HepG2 (cell line): ENCODE measurements at regions not wholly inside any gene's neighbourhood (a gene's known extent, or its start where the extent isn't known, plus 50 kb on each side); places are given as distances from the start of the nearest gene placed in this dataset.

ENCODE experiments used
- ATAC-seq: fragments of 200-7000 bp; cut with Tn5 transposase; 3 replicates; pipeline ENCODE4 v1.9.1; 2020; ENCODE audit warnings: mild to moderate bottlenecking, moderate library complexity
- BruUV-seq: library from RNA; stranded (reverse); fragments of 400-500 nt; replicated peaks from 2 replicates; lab custom pipeline; 2021; lab: Mats Ljungman, UMichigan
- CTCF ChIA-PET: fragments of 300-600 bp; formaldehyde crosslinking; extraction: SDS; loops from one replicate; lab custom pipeline; 2021; ENCODE audit warnings: low total read pairs, inconsistent platforms, low intra/inter-chr PET ratio; lab: Yijun Ruan, JAX
- POLR2A ChIA-PET: fragments of 350-600 bp; sonication (Branson Sonifier 250); formaldehyde crosslinking; loops from one replicate; lab custom pipeline; 2020; ENCODE audit warnings: antibody characterized with exemption, inconsistent platforms; lab: Yijun Ruan, JAX
- DNase-seq: peaks from one replicate; pipeline ENCODE4 v3.0.0-alpha.2; 2015; ENCODE audit warnings: low spot score
- FAIRE-seq: peaks from 3 replicates; lab custom pipeline; 2011; peaks lifted over from hg19 to GRCh38; lab: Jason Lieb, UNC
- H2AFZ ChIP-seq: one replicate; pipeline ENCODE4 v1.6.1; 2011; ENCODE audit warnings: low read length, inconsistent platforms
- H3K27ac ChIP-seq: fragments of 300-600 bp; 3 replicates; pipeline ENCODE4 v1.8.0; 2011; ENCODE audit warnings: mixed run types, mild to moderate bottlenecking, mixed read lengths, low read length, inconsistent platforms; ENCODE audit not compliant: insufficient read depth; ENCODE audit errors: extremely low read length
- H3K27me3 ChIP-seq, 2 experiments: fragments of 200-600 bp in 1 of 2; 2 replicates in 1 of 2; 3 replicates in 1 of 2; pipeline versions ENCODE4 v1.6.0 to v1.8.0; 2011; ENCODE audit warnings: low read length in 2 of 2, mild to moderate bottlenecking in 2 of 2, moderate library complexity in 2 of 2, inconsistent platforms in 1 of 2; ENCODE audit not compliant: insufficient read depth in 2 of 2, control insufficient read depth in 1 of 2
- H3K36me3 ChIP-seq, 2 experiments: fragments of 200-600 bp in 1 of 2; replicated peaks in 1 of 2; 2 replicates in 1 of 2; 3 replicates in 1 of 2; pipeline versions ENCODE4 v1.5.1 to v1.8.0; 2011; ENCODE audit warnings: low read length in 2 of 2, inconsistent platforms in 1 of 2; ENCODE audit not compliant: insufficient read depth in 2 of 2, control insufficient read depth in 1 of 2
- H3K4me1 ChIP-seq: 2 replicates; pipeline ENCODE4 v1.5.1; 2012; ENCODE audit warnings: low read length, inconsistent platforms; ENCODE audit not compliant: insufficient read depth
- H3K4me2 ChIP-seq: 2 replicates; pipeline ENCODE4 v1.6.0; 2011; ENCODE audit warnings: low read depth, low read length, inconsistent platforms
- H3K4me3 ChIP-seq, 3 experiments: fragments of 200-600 bp in 1 of 3; sonication (generic), shearing (Covaris generic) in 1 of 3; replicated peaks in 1 of 3; 2 replicates each; pipeline ENCODE4 v1.5.1; 2011 to 2016; ENCODE audit warnings: low read length in 3 of 3, inconsistent platforms in 2 of 3, low read depth in 2 of 3, mild to moderate bottlenecking in 2 of 3, control low read depth in 1 of 3, mixed read lengths in 1 of 3; ENCODE audit not compliant: insufficient read depth in 1 of 3
- H3K79me2 ChIP-seq: one replicate; pipeline ENCODE4 v1.6.1; 2011; ENCODE audit warnings: low read length, inconsistent platforms; ENCODE audit not compliant: insufficient read depth
- H3K9ac ChIP-seq: 2 replicates; pipeline ENCODE4 v1.6.0; 2011; ENCODE audit warnings: mild to moderate bottlenecking, low read depth, low read length, inconsistent platforms; ENCODE audit not compliant: insufficient read depth
- H3K9me3 ChIP-seq: 2 replicates; pipeline ENCODE4 v1.5.1; 2012; ENCODE audit warnings: mild to moderate bottlenecking, low read length
- H4K20me1 ChIP-seq: 2 replicates; pipeline ENCODE4 v1.6.0; 2011; ENCODE audit warnings: inconsistent platforms, mild to moderate bottlenecking, low read length, moderate library complexity; ENCODE audit not compliant: insufficient read depth
- GPN1 ChIP-seq: sonication (generic); formaldehyde crosslinking; IDR thresholded peaks from 2 replicates; pipeline ENCODE4 v1.5.1; 2020; ENCODE audit warnings: missing genetic modification reagents, borderline replicate concordance
- NFE2L1 ChIP-seq: sonication (generic); formaldehyde crosslinking; IDR thresholded peaks from 2 replicates; pipeline ENCODE4 v1.4.0; 2020; ENCODE audit warnings: missing genetic modification reagents, mild to moderate bottlenecking, borderline replicate concordance
- TBL1XR1 ChIP-seq: fragments of 150-350 bp; IDR thresholded peaks from 2 replicates; pipeline ENCODE4 v1.6.1; 2014; ENCODE audit warnings: borderline replicate concordance, low read length; ENCODE audit not compliant: partially characterized antibody
- ZNF737 ChIP-seq: sonication (generic); formaldehyde crosslinking; IDR thresholded peaks from 2 replicates; pipeline ENCODE4 v1.5.0; 2020; ENCODE audit warnings: missing genetic modification reagents, mild to moderate bottlenecking, borderline replicate concordance
- WGBS: methylation state at CpG from one replicate; pipeline ENCODE4 v1.1.6; 2017; ENCODE audit warnings: low lambda C conversion rate; 5-methylcytosine and 5-hydroxymethylcytosine counted together
- in situ Hi-C: cut with HindIII; loops from 2 replicates; pipeline ENCODE4 v1.10.0; 2017; ENCODE audit warnings: low pct_unique_long_range_greater_than_20kb; ENCODE audit not compliant: extremely low pct_ligation_motif_present
- intact Hi-C: fragments of 100-400 bp; cut with micrococcal nuclease; formaldehyde crosslinking; loops from one replicate; pipeline ENCODE4 v1.10.0; 2022; ENCODE audit not compliant: unreplicated experiment
- TF ChIP-seq, protein P1 (sequence below): sonication (generic); formaldehyde crosslinking; IDR thresholded peaks from 2 replicates; pipeline ENCODE4 v1.4.0; 2020; ENCODE audit warnings: missing genetic modification reagents

DNA sequence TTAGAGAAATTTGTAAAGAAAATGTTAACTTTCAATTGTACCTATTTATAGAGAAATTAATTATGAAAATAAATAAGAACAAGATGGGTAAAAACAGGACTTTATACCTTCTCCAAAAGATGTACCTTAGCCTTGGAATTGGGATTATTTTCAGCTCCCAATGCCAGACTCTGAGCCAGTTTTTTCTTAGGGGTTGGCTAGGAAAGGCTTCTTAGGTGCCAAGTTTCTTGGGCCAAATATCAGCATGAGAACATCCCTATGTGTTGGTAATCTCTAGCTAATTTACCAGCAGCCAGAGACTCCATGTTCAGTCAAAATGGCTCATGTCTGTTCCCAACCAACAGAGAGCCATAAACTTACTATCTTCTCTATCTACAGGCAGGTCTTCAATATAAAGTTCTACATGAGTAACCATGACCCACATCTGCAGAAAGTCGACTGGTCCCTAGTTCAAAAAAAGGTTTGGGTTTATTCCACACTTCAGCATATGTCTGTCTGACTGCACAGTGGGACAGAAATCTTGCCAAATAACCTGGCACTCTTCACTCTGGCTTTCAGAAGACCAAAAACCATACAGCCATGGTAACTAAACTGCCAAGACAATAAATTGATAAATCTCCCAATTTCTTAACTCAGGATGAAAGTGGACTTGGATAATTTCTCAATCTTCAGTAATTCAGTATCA, 380.5 kb upstream of the RASGEF1B start (continued):
- TF ChIP-seq GPN1 (CRISPR knock-in tag) (no peak), NFE2L1 (CRISPR knock-in tag) (no peak)
- TF ChIP-seq, protein P1, sequence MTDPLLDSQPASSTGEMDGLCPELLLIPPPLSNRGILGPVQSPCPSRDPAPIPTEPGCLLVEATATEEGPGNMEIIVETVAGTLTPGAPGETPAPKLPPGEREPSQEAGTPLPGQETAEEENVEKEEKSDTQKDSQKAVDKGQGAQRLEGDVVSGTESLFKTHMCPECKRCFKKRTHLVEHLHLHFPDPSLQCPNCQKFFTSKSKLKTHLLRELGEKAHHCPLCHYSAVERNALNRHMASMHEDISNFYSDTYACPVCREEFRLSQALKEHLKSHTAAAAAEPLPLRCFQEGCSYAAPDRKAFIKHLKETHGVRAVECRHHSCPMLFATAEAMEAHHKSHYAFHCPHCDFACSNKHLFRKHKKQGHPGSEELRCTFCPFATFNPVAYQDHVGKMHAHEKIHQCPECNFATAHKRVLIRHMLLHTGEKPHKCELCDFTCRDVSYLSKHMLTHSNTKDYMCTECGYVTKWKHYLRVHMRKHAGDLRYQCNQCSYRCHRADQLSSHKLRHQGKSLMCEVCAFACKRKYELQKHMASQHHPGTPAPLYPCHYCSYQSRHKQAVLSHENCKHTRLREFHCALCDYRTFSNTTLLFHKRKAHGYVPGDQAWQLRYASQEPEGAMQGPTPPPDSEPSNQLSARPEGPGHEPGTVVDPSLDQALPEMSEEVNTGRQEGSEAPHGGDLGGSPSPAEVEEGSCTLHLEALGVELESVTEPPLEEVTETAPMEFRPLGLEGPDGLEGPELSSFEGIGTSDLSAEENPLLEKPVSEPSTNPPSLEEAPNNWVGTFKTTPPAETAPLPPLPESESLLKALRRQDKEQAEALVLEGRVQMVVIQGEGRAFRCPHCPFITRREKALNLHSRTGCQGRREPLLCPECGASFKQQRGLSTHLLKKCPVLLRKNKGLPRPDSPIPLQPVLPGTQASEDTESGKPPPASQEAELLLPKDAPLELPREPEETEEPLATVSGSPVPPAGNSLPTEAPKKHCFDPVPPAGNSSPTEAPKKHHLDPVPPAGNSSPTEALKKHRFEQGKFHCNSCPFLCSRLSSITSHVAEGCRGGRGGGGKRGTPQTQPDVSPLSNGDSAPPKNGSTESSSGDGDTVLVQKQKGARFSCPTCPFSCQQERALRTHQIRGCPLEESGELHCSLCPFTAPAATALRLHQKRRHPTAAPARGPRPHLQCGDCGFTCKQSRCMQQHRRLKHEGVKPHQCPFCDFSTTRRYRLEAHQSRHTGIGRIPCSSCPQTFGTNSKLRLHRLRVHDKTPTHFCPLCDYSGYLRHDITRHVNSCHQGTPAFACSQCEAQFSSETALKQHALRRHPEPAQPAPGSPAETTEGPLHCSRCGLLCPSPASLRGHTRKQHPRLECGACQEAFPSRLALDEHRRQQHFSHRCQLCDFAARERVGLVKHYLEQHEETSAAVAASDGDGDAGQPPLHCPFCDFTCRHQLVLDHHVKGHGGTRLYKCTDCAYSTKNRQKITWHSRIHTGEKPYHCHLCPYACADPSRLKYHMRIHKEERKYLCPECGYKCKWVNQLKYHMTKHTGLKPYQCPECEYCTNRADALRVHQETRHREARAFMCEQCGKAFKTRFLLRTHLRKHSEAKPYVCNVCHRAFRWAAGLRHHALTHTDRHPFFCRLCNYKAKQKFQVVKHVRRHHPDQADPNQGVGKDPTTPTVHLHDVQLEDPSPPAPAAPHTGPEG: no peak

DNA sequence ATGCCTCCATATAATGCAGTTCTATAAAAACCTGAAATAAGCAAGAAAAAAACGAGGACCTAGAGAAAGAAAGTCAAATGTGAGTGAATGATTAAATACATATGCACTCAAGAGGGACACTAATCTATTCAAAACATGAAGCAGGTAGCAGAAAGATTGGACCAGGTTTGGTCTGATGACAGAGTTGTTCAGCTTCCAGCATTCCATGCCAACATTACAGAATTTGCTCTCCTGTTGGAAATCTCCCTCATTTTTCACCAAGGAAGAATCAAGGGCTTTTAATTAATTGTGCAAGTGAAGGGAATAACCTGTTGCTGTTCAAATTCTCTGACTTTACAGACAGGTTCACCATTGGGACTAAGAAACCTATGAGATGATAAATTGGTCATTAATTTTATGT, 379.0 kb upstream of the RASGEF1B start:
- ChIA-PET POLR2A (no interaction called here), CTCF (no interaction called here)
- no peak overlapping the region for H3K4me3 ChIP-seq
- H2AFZ ChIP-seq: no peak overlapping the region
- no TSS peak for BruUV-seq
- ATAC-seq (no peak), DNase-seq (no peak), FAIRE-seq (no peak)
- TF ChIP-seq TBL1XR1 (no peak), ZNF737 (CRISPR knock-in tag) (no peak)
- in situ Hi-C loops (no loop called here), intact Hi-C loops (no loop called here)
- no peaks in the 10 kb centered on the region for H4K20me1 ChIP-seq
- H3K36me3 ChIP-seq: no peaks in the 10 kb centered on the region
- no peaks in the 10 kb centered on the region for H3K27me3 ChIP-seq
- peaks cover 16% of the 10 kb centered on the region for H3K9me3 ChIP-seq
- H3K79me2 ChIP-seq: no peaks in the 10 kb centered on the region
- H3K4me2 ChIP-seq: no peak overlapping the region
- H3K27ac ChIP-seq: no peak overlapping the region
- WGBS: 0% methylated on average over 1 of the region's 1 CpG
- H3K4me1 ChIP-seq: no peaks in the 10 kb centered on the region
- no peak overlapping the region for H3K9ac ChIP-seq
